ENCODE measurements at regions not wholly inside any gene's neighbourhood (a gene's known extent, or its start where the extent isn't known, plus 50 kb on each side); places are given as distances from the start of the nearest gene placed in this dataset.

- TF ChIP-seq CTCF (IDR thresholded peaks at IDR 0.05): no peak
- no peak for TF ChIP-seq POLR2A (IDR thresholded peaks at IDR 0.05)
- TF ChIP-seq POLR2AphosphoS5 (IDR thresholded peaks at IDR 0.05): no peak
- no peak for TF ChIP-seq EP300 (IDR thresholded peaks at IDR 0.05)
Observed at GRCh38 chr10:121243609-121244241, 354.5 kb downstream of the FGFR2 start.

Data from stomach (tissue), 4 donors.